ENCODE measurements at regions not wholly inside any gene's neighbourhood (a gene's known extent, or its start where the extent isn't known, plus 50 kb on each side); places are given as distances from the start of the nearest gene placed in this dataset.

- TF ChIP-seq ERF (CRISPR knock-in tag; IDR thresholded peaks at IDR 0.05) (no peak), SNAPC2 (CRISPR knock-in tag; IDR thresholded peaks at IDR 0.05) (no peak), ZNF781 (CRISPR knock-in tag; IDR thresholded peaks at IDR 0.05; ENCODE audit: borderline replicate concordance, not compliant biosample characterization) (no peak), TGIF2 (CRISPR knock-in tag; IDR thresholded peaks at IDR 0.05) (no peak), ZNF720 (CRISPR knock-in tag; IDR thresholded peaks at IDR 0.05) (no peak), ZNF24 (IDR thresholded peaks at IDR 0.05) (no peak), ZNF331 (CRISPR knock-in tag; IDR thresholded peaks at IDR 0.05) (no peak), NFYC (CRISPR knock-in tag; IDR thresholded peaks at IDR 0.05) (no peak), PITX1 (CRISPR knock-in tag; IDR thresholded peaks at IDR 0.05) (no peak), SUZ12 (IDR thresholded peaks at IDR 0.05; ENCODE audit: low read depth, low read length) (no peak), ZNF326 (CRISPR knock-in tag; IDR thresholded peaks at IDR 0.05; ENCODE audit: borderline replicate concordance) (no peak), NCOA1 (CRISPR knock-in tag; IDR thresholded peaks at IDR 0.05) (no peak)
- TF ChIP-seq, protein P1, sequence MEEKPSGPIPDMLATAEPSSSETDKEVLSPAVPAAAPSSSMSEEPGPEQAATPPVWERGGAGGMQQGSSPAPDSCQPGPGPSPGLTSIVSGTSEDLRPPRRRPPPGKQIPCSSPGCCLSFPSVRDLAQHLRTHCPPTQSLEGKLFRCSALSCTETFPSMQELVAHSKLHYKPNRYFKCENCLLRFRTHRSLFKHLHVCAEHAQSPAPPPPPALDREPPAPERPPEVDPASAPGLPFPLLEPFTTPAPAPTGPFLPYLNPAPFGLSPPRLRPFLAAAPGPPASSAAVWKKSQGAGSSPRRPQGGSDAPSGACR (CRISPR knock-in tag; IDR thresholded peaks at IDR 0.05) = no peak
- intact Hi-C loops (cut with micrococcal nuclease; ENCODE audit: unreplicated experiment) = no loop called here
- no peaks in the 10 kb centered on the region for H3K79me2 ChIP-seq (ENCODE audit: insufficient read depth, low read length)
- ATAC-seq (no peak), FAIRE-seq (no peak), DNase-seq (ENCODE audit: low spot score) (no peak)
- no peaks in the 10 kb centered on the region for H3K9me3 ChIP-seq (ENCODE audit: low read length)
- H3K4me3 ChIP-seq (replicated peaks in 1 of 3; ENCODE audit: insufficient read depth in 1 of 3, low read depth in 2 of 3, low read length in 3 of 3) = no peak overlapping the region
- H3K9ac ChIP-seq (ENCODE audit: insufficient read depth, low read depth, low read length) = no peak overlapping the region
- no TSS peak for BruUV-seq (replicated peaks)
- ChIA-PET POLR2A (no interaction called here), CTCF (ENCODE audit: low intra/inter-chr PET ratio, low total read pairs) (no interaction called here)
- H3K4me2 ChIP-seq (ENCODE audit: low read depth, low read length) = no peak overlapping the region
- in situ Hi-C loops (cut with HindIII; ENCODE audit: extremely low pct_ligation_motif_present, low pct_unique_long_range_greater_than_20kb) = no loop called here
- peaks cover 0 to 1% of the 10 kb centered on the region in 2 experiments; a peak in 1 of 5 replicates for H3K27me3 ChIP-seq (ENCODE audit: control insufficient read depth in 1 of 2, insufficient read depth in 2 of 2, low read length in 2 of 2)
- no peak overlapping the region for H3K27ac ChIP-seq (ENCODE audit: extremely low read length, insufficient read depth, low read length)
- H3K36me3 ChIP-seq (replicated peaks in 1 of 2; ENCODE audit: control insufficient read depth in 1 of 2, insufficient read depth in 2 of 2, low read length in 2 of 2) = no peaks in the 10 kb centered on the region
- H4K20me1 ChIP-seq (ENCODE audit: insufficient read depth, low read length) = no peaks in the 10 kb centered on the region
- no peak overlapping the region for H2AFZ ChIP-seq (ENCODE audit: low read length)
- peaks cover 10% of the 10 kb centered on the region for H3K4me1 ChIP-seq (ENCODE audit: insufficient read depth, low read length)
These were observed 178.1 kb upstream of the NRIP1 start for GRCh38 chr21:15242906-15243305.
